ENCODE measurements at regions not wholly inside any gene's neighbourhood (a gene's known extent, or its start where the extent isn't known, plus 50 kb on each side); places are given as distances from the start of the nearest gene placed in this dataset.

DNA sequence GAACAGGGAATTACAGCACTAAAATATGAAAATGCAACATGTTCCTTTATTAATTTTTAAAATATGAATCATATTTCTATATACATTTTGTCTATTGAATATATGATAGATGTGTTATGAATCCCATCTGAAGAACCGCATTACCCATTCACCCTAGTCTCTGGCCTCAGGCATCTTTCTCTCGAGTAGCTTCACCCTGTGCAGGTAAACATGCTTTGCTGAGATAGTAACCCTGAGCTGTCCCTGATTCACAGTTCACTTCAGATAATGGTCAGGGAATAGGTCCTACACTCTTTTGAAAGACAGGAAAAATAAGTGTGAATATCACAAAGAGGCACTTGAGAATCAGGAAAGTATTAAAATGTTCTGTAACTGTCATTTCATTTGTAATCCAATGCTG, 766.8 kb downstream of the IRX1 start:
- Histone ChIP-seq H3K27ac (no peak overlapping the region), H3K27me3 (no peaks in the 10 kb centered on the region), H3K36me3 (no peaks in the 10 kb centered on the region), H3K9me3 (peaks cover 0 to 5% (median 0%) of the 10 kb centered on the region in 4 donors), H3K4me1 (no peaks in the 10 kb centered on the region), H3K4me3 (no peak overlapping the region)
- intact Hi-C loops (cut with DNase I; ENCODE audit: low total_unique reads): no loop called here
- TF ChIP-seq, protein P1, sequence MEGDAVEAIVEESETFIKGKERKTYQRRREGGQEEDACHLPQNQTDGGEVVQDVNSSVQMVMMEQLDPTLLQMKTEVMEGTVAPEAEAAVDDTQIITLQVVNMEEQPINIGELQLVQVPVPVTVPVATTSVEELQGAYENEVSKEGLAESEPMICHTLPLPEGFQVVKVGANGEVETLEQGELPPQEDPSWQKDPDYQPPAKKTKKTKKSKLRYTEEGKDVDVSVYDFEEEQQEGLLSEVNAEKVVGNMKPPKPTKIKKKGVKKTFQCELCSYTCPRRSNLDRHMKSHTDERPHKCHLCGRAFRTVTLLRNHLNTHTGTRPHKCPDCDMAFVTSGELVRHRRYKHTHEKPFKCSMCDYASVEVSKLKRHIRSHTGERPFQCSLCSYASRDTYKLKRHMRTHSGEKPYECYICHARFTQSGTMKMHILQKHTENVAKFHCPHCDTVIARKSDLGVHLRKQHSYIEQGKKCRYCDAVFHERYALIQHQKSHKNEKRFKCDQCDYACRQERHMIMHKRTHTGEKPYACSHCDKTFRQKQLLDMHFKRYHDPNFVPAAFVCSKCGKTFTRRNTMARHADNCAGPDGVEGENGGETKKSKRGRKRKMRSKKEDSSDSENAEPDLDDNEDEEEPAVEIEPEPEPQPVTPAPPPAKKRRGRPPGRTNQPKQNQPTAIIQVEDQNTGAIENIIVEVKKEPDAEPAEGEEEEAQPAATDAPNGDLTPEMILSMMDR (IDR thresholded peaks at IDR 0.05): no peak
- TF ChIP-seq POLR2AphosphoS5 (IDR thresholded peaks at IDR 0.05): no peak
- TF ChIP-seq POLR2A (IDR thresholded peaks at IDR 0.05): no peak
- TF ChIP-seq EP300 (IDR thresholded peaks at IDR 0.05): no peak
- DNase-seq: no peak
- 63 to 82% (median 77%) methylated on average over 2 of the region's 2 CpGs for WGBS, 5 donors

DNA sequence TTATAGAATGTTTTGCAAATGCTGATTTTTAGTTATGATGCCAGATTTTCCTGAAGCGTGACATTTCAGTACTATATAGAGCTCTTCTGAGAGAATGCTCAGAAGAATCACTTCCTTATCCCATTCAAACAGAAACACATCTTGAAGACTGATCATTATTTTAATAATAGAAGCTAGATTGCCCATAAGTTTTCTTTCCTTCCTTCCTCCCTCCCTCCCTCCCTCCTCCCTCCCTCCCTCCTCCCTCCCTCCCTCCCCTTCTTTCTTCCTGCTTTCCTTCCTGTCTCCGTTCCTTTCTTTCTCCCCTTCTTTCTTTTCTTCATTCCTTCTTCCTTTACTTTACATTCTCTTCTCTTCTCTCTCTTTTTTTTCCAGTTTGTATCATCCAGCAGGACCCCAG, 767.4 kb downstream of the IRX1 start:
- WGBS, 5 donors: 0 to 56% (median 28%) methylated on average over 1 to 2 of the region's 2 CpGs
- TF ChIP-seq POLR2AphosphoS5 (IDR thresholded peaks at IDR 0.05) (no peak), POLR2A (IDR thresholded peaks at IDR 0.05) (no peak), EP300 (IDR thresholded peaks at IDR 0.05) (no peak)
- TF ChIP-seq, protein P1 (IDR thresholded peaks at IDR 0.05): no peak
- intact Hi-C loops (cut with DNase I; ENCODE audit: low total_unique reads): no loop called here

DNA sequence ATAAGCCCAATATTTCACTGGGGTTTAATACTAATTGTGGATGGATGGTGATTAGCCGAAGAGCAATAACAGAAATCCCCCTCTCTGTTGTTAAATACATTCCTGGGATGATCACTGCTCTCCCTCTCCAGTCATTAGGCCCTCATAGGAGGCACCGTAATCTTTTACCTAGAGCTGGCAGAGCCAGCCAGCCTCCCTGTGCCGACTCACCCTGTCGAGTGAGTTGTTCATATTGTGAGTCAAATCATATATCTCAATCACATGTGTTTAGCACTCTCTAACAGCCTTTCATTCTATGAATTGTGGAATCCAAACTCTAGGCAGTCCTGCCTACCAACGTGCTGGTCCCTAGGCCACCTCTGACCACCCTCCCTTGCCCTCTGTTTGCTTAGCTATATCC, 771.0 kb downstream of the IRX1 start:
- intact Hi-C loops (cut with DNase I; ENCODE audit: low total_unique reads): no loop called here
- Histone ChIP-seq H3K27ac (no peak overlapping the region), H3K4me3 (no peak overlapping the region), H3K9me3 (no peaks in the 10 kb centered on the region), H3K36me3 (no peaks in the 10 kb centered on the region), H3K4me1 (no peaks in the 10 kb centered on the region), H3K27me3 (no peaks in the 10 kb centered on the region)
- TF ChIP-seq POLR2A (IDR thresholded peaks at IDR 0.05) (no peak), POLR2AphosphoS5 (IDR thresholded peaks at IDR 0.05) (no peak), EP300 (IDR thresholded peaks at IDR 0.05) (no peak)
- TF ChIP-seq, protein P1 (IDR thresholded peaks at IDR 0.05): no peak
- no peak for DNase-seq
- WGBS, 5 donors: 74 to 83% (median 76%) methylated on average over 5 of the region's 5 CpGs

More for the DNA sequence above, 767.4 kb downstream of the IRX1 start:
- Histone ChIP-seq H3K4me3 (no peak overlapping the region), H3K9me3 (no peaks in the 10 kb centered on the region), H3K4me1 (no peaks in the 10 kb centered on the region), H3K27ac (no peak overlapping the region), H3K36me3 (no peaks in the 10 kb centered on the region), H3K27me3 (no peaks in the 10 kb centered on the region)
- no peak for DNase-seq

DNA sequence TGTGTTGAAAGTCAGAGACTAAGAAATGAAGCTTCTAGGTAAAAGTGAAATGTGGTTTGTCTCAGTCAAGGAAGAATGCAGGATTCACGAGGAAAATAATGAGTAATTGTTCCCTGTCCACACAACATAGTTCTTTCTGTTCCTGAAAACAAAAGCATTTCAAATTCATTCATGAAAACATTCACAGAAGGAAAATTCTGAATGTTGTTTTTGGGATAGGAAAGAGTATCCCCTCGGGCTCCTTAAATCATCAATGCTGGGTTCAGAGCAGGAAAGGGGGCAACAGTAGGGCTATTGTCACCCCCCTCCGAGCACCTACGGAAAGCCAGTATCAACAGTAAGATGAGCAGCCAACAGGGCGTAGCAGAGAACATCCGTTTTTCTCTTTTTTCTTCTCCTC, 769.9 kb upstream of the ADAMTS16 start:
- H3K27me3 ChIP-seq: no peaks in the 10 kb centered on the region
- H3K4me3 ChIP-seq: no peak overlapping the region
- TF ChIP-seq, protein P1 (IDR thresholded peaks at IDR 0.05): no peak
- no peak for TF ChIP-seq EP300 (IDR thresholded peaks at IDR 0.05)
- TF ChIP-seq POLR2AphosphoS5 (IDR thresholded peaks at IDR 0.05): no peak
- TF ChIP-seq POLR2A (IDR thresholded peaks at IDR 0.05): no peak
- 63 to 74% (median 70%) methylated on average over 6 of the region's 6 CpGs for WGBS, 5 donors
- no peak for DNase-seq
- H3K27ac ChIP-seq: no peak overlapping the region
- intact Hi-C loops (cut with DNase I; ENCODE audit: low total_unique reads): no loop called here
- H3K9me3 ChIP-seq: peaks cover 0 to 2% (median 0%) of the 10 kb centered on the region in 4 donors
- H3K4me1 ChIP-seq: no peaks in the 10 kb centered on the region
- no peaks in the 10 kb centered on the region for H3K36me3 ChIP-seq
